Fibroblast of skin of right quadriceps (primary cell): ENCODE measurements at regions not wholly inside any gene's neighbourhood (a gene's known extent, or its start where the extent isn't known, plus 50 kb on each side); places are given as distances from the start of the nearest gene placed in this dataset.

Source experiments
- DNase-seq: peaks from one replicate; pipeline ENCODE4 v3.0.0-alpha.2; 2013

DNA sequence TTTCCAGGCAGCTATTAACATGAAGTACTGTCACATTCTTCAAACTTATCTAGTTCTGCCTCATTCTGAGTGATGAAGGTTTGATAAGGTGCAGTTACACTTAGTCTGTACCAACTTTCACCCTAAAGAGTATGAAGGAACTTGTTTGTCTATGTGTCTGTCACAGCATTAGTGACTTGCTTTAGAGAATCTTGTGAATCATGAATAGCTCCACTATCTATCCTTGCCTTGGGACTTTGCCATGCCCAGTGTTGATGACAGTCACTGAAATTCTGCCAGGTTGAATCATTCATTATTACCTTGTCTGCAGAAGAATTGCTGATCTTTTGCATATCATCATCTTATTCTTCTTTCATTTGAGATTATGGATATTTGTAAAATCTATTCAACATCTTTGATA lies 50.9 kb upstream of the A1CF start:
- DNase-seq: no peak

DNA sequence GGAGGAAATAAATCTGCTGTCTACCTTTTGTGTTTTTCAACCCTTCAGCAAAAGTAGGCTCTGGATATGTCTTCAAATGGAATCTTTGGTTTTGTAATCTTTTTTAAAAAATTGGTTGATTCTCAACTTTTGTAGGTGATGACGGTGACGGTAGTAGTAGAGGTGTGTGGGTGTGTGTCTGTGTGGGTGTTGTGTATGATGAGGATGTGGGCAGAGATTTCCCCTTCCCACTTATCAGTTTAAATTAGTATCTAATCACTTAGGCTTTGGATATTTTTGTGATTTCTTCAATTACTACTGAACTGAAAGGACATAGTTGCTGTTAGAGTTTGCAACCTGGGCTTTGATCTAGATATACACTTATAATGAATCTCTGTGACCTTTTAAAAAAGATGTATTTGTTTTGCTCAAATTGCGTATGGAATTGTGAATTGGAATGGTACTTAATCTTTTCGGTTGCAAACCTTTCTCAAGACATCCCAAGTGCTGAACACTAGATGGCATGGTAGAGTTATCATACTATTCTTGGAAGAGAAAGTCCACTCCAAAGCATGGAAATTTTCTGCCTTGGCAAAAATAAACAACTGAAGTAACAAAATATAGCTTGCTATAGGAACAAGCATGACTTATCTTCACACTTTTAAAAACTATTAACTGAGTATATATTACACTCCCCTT lies 51.9 kb upstream of the A1CF start:
- DNase-seq: peak; percentile 45

DNA sequence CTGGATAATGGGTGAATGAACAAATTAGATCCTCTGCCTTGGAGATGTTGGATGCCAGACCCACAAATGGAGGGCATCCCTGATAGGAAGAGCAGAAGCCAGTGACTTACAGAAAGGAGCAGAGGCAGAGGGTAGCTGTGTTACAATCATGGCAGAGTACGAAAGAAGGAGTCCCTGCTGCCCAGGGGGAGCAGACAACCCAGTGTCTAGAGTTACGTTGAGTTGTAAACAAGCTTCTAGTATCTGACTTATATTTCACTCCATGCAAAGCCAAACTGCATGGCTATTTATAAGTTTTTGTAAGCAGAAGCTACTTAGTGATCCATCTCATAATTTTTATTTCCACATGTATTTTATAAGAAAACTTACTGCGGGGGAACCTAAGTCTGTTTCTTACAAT lies 56.2 kb upstream of the A1CF start:
- no peak for DNase-seq

DNA sequence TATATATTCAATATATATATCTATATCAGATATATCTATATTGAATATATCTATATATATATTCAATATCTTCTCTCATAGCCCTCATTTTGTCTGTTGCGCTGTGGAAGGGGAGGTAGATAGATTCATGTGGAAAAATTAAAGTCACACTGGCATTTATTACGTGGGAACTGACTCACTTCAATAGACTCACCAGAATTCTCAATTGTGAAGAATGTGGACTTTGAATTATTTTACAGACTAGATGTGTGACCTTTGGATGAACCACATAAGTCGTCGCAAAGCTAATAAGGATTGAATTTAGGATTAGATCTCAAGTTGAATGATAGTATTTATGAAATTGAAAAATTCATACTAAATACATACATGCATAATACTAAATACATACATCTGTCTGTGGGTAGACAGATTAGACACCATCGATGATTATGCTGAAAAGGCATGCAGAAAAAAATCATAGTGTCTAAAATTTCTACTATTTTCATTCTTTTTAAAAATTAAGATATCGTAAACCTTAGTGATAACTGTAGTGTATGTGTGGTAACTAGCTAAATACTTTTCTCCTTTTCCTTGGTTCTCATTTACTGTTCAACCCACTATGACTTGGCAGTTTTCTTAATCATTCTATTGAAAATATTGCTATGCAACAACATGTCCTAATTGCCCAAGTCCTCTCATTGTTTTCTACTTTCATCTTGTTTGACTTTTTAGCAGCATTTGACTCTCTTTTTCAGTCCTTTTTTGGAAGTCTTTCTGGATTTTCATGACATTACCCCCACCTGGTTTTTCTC lies 61.8 kb upstream of the A1CF start:
- DNase-seq: peak; percentile 41

DNA sequence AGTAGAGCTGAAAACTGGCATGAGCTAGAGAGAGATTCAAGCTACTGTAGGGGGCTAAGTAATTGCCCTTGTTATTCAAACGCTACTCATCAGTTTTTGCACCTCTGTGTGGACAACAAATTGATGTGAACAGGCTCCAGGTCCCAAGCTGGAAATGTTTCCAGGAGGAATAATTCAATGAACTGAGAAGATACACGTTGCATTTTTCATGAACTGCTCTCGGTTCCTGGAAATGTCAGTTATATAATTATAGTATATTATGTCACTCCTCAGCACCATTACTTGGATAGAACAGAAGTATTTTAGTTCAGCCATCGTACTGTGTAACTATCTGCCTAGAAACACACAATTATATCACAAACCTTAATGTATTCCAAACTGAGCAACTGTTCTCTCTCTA lies 65.9 kb upstream of the A1CF start:
- no peak for DNase-seq

DNA sequence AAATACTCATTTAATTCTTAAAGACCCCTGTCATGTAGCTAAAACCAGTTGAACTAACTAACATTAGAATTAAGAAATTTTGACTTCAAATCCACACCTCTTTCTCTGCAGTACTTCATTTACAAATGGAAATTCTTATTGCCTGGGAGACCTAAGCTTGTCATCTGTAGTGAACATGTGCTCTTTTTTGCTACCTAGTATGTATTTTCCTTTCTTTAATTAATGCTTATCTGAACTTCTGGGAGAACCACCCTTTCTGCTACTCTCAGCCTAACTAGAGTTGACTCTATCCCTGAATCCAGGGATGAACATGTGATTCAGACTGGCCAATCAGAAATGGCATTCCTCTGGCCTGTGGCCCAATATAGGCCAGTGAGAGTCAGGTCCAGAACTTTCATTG lies 75.9 kb upstream of the A1CF start:
- no peak for DNase-seq

DNA sequence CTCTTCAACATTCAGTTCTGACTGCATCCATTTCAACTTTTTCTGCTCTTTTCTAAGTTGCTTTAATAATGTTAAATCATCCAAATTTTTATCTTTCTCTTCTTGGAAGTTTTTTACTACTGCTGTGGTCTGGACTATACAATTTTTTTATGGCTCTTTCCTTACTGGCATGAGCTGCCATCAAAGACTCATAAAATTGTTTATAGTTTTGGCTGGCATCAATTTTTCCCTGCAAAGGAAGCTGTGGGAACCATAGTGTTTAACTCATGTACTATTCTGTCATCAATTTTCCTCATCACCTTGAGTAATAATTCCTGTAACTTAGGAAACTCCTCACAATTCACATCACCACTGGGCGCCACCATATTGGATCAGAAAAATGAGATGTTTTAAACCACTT lies 77.6 kb upstream of the A1CF start:
- no peak for DNase-seq

DNA sequence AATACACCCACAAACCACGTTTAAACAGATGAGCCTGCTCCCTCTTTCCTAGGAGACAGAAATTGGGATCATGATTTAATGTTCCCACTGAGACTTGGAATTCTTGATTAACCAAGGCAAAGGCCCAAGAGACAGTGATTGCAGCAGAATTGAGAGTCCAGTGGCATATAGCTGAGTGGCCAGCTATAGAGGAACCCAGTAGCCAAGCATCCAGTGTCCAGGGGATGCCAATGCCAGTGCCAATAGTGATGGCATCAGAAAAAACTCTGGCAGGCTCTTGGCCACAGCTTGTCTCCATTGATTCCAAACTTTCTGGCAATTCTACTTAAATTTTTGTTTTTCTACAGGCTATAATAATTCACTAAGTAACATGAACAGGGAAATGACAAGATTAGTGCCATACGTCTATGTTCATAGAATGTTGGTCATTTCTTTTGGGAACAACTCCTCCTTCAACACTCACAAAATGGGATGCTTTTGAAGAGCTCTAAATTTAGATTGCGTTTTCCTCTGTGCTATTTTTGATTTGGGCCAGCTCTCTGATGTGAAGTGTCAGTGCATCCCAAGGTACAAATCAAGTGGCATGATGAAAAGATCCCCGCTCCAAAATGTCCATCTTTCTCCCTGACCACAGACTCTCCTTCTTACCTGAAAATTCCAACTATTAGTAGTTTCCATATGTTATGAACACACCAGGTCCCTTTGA lies 83.1 kb upstream of the A1CF start:
- DNase-seq: peak; percentile 4

DNA sequence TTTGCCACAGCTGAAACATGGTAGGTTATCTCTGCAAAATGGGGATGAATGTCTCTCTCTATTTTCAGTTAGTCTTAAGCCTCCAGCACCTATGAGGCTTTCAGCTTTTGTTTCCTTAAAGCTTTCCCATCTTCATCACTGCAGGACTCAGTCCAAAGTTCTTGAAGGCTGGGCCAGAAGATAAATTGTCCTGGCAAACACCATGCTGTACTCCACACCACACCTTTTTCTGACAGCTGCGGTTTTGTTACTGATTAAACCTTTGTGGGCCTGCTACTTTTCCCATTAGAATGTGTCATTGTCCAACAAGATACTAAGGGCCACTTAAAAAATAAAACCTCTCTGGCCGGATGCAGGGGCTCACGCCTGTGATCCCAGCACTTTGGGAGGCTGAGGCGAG lies 87.2 kb upstream of the A1CF start:
- no peak for DNase-seq

DNA sequence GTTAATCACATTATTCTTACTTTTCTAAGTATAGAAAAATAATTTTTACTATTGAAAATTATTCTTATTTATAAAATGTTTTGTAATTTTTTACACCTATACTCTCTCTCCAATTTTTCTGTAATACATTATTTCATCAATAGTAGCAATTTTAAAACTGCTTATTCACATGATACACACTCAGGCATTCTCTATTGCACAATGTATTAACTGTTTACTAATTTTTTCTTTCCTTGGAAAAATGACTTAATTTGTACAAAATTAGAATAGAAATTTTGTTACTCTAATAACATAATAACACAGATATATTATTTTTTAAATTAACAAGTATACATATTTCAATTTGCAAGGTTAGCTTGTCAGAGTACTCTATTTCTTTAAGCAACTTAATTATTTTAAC lies 92.9 kb upstream of the PRKG1 start:
- no peak for DNase-seq

DNA sequence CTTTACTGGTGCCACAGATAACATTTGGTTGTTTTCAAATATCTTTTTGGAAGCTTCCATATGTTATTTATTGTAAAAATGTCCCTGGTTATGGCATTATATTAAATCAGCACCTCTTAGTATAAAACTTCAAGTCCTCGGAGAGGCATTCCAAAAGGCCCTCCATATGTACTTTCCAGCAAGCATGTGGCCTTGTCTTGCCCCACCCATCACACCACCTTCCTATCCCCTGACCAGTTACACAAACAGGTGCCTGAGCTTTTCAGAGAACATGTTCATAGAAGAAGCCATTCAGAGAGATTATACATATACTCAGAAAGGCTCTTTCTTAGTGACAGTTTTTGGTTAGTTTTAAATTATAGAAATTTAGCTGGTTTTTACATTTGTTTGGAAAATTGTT lies 92.4 kb upstream of the PRKG1 start:
- no peak for DNase-seq

DNA sequence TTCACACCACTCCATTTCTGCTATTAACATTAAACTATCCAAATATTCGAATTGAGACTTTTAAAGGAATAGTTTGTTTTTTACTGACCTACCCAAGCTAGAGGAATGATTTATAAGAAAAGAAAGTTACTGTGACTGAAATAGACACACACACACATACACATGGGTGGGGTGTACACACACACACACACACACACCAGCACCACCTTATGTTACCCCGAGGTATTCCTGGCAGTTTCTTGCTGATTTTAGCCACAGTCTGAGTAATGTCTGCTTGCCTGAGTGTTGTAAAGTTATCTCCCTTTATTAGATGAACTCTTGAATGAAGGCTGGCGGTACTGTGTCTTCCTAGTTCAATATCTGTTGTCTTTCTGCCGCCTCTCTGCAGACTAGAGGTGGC lies 91.3 kb upstream of the PRKG1 start:
- DNase-seq: no peak

DNA sequence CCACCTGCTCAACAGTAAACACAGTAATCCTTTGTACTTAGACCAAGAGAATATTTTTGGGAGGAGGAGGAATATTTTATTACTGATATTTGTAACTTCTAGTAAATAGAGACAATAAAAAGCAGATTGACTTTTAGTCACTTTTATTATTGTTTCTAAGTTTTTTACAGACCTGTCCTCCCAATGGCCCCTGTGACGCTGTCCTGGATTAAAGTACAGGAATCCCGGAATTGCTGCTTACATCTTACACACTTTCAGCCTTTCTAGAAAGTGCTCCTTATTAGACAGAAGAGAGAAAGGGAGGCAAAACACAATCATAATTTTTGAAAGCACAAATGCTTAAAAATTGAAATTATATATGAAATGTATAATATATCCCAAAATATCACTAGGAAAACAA lies 86.4 kb upstream of the PRKG1 start:
- no peak for DNase-seq

DNA sequence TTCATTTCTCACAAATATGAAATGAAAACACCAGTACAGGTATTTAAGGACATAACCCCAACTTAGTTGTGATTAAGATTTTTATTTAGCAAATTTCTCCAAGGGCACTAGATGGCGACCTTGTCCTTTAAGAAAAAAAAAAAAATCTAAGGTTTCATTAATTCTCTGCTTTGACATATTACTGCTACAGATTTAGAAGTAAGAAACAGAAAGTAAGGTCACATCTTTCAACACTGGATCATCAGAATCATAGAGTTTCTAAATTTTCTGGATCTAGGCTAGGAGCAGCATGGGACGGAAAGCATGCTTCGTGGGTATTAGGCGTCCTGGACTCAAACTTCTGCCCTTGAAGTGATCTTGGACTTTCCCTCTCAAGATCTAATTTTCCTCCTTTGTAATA lies 85.5 kb upstream of the PRKG1 start:
- peak; percentile 48 for DNase-seq

DNA sequence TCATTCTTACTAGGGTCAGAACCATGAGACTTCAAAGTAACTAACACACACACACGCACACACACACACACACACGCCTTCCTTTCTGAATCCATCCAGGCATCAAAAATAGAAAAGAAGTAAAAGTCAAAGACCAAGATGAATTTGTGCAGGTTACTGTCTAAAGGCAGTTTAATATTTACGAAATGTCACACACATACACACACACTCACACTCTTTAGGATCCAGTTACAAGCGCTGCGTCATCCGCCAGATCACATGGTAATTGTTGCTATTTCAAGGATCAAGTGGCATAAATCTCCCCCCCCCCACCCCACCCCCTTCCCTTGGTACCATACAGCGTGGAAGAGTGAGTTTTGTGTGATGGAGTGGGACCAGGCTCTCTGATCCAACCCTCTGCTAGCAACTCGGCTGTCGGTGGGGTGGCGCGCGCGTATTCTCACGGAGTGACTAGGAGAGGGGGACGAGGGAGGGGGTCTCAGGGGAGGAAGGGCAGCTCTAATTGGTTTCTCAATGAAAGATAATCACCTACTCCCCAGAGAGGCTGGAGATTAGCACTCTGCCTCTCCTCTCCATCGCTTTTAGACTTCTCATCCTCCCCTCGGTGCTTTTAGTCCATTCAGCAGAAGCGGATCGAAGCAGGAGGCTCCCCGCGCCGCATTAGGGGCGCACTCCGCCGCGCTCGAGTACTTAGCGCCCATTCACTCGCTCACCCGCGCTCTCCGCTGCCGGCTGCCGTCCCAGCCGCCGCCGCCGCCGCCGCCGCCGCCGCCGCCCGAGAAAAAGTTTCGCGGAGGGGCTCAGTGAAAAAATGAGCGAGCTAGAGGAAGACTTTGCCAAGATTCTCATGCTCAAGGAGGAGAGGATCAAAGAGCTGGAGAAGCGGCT lies 83.5 kb upstream of the PRKG1 start:
- peak; percentile 88 for DNase-seq

DNA sequence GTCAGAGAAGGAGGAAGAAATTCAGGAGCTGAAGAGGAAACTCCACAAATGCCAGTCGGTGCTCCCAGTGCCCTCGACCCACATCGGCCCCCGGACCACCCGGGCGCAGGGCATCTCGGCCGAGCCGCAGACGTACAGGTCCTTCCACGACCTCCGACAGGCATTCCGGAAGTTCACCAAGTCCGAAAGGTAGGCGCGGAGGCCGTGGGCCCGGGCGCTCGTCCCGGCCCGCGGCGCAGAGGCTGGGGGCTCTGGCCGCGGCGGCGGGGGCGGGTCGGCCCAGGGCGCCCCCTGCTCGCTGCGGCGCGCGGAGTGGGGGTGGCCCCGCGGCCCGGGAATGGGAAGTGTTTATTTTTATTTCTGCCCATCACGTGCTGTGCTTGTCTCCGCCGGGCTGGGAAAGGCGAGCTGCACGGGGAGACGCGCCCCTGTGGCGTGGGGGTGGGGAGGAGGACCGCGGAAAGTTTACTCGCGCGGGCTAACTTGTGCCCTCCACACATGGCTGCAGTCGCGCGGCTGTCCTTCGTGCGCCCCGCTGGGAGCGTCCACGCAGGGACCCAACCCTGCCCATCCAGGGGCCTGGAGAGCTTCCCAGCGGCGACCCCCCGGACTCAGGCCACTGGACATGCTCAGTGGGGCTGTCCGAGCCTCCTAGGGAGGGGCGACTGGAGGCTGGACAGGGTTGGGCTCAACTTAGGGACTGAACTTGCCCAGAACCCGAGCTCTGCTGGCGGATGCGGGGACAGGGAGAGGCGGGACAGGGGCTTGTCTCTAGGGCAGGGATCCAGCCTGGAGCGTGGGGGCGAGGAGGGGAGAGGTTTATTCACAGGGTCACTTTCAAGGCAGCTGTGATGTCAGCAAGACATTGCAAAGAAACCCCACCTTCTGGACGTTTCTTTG lies 82.6 kb upstream of the PRKG1 start:
- peak; percentile 27 for DNase-seq

DNA sequence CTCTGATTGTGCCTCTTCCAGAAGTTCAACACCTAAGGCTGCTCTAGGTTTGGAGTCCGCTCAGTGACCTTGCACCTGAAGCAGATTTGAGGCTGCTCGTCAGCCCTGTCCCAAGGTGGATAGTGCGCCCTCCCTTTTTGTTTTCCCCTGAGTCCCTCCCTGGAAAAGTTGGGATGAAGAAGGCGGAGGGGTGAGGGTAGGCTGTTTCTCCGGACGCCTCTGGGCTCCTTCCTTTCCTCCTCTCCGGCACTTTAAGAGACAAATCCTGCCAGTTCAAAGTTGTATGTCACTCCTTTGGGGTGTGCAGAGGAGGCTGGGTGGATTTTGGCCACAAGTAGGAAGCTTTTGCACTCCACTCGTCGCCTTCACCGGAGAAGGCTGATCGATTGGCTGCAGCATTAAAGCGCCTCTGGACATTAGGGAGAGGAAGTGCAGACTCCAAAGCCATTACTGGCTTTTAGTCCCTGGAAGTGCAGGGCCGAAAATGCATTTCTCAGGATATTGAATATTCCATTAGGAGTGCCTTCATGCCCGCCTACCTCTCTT lies 81.9 kb upstream of the PRKG1 start:
- DNase-seq: peak; percentile 13

DNA sequence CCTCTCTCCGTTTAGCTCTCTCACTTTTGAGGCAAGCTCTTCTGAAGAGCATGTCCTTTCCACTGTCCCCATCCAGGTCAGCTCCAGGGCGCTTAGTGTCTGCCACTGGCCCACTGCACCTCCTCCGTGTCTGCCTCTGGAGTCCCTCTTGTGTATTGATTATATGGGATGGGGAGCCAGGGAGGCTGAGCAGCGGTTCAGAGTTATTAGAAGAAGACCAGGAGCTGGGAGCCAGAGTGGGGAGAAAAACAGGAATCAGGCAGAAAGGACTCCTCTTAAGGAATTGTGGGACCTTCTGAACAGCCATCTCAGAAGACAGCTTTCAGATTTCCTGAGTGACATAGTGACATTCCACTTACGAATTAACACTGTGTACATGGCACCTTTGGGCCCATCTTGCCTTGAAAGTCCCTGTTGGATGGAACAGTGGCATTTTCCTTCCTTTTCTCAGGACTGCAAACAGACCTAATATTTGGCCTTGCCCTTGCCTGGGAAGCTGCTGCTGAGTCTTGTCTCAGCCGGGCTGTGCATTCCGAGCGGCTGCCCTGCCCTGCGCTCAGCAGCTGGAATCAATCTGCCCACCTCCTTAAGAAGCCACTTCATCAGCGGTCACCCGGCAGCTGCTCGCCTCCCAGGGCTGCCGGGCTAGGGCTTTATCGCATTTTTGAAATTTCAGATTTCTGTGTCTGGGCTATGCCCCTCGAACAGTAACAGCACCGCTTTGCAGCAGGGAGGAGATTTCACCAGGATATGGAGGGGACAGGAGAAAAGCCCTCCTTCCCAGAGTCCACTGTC lies 81.1 kb upstream of the PRKG1 start:
- peak; percentile 81 for DNase-seq

DNA sequence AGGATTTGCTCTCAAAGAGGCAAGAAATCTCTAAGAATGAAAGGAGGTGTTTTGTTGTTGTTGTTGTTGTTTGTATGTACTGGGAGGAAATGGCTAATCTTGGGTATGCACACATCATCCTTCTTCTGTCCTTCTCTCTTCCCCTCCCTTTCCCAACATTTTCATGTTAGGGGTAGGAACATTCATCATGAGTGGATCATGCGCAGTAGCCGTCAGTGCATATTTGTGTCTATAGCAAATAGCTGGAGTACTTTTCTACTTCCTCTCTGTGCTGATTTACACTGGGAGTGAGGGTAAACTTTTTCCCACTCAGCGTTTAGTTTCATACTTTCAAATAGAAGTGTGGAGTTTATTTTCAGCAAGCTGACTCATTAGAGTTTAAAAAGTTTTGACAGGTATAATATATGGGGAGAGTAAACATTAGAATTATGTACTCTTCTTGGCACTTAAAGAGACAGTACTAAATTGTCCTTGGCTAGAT lies 80.5 kb upstream of the PRKG1 start:
- peak; percentile 87 for DNase-seq

DNA sequence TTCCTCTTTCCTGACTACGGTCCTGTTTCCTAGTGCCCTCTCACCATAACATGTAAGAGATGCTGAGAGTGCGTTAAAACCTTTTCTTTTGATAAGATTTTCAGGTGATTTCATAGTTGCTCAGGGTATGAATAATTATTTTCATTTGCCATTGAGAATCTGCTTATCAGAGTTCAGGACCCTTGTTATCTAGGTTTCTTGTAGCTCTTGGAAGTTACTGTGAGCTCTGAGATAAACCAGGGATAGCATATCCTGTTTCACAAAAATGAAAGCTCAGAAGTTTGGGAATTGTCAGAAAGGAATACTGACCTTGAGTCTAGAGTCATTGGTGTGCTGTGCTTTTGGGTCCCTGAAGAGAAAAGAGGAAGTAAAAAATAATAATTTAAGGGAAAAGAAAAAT lies 76.8 kb upstream of the PRKG1 start:
- DNase-seq: no peak

DNA sequence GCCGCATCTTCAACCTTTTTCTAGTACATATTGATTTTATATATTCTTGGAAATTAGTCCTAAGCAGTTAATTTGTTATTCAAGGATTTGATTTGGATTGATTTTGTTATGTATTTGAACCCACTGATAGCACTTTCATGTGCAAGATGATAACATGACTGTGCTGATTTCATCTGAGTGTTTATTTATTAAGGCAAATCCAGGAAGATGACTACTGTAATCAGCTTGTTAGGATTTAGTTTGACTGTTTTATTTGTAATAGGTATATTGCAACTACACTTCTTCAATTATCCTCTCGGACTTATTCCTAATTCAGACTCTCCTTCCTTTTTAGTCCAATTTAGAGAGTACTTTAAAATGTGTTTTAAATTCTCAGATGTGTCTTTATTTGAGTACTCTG lies 75.1 kb upstream of the PRKG1 start:
- DNase-seq: no peak
